ENCODE measurements at regions not wholly inside any gene's neighbourhood (a gene's known extent, or its start where the extent isn't known, plus 50 kb on each side); places are given as distances from the start of the nearest gene placed in this dataset.

- H2AFZ ChIP-seq (ENCODE audit: low read length): no peak overlapping the region
- no peaks in the 10 kb centered on the region for H3K9me2 ChIP-seq (ENCODE audit: low read depth, low read length)
- H3K4me2 ChIP-seq (ENCODE audit: low read length): no peak overlapping the region
- no peaks in the 10 kb centered on the region for H3K4me1 ChIP-seq (ENCODE audit: insufficient read depth, low read length, severe bottlenecking)
- H3K36me3 ChIP-seq (ENCODE audit: insufficient read depth, low read length): no peaks in the 10 kb centered on the region
- no peak overlapping the region for H3K27ac ChIP-seq (ENCODE audit: low read depth, low read length, poor library complexity, severe bottlenecking)
- no peaks in the 10 kb centered on the region for H3K79me2 ChIP-seq (ENCODE audit: insufficient read depth, low read length)
- H3K4me3 ChIP-seq (ENCODE audit: low read depth, low read length, poor library complexity, severe bottlenecking): no peak overlapping the region
- no peak for TF ChIP-seq EZH2 (IDR thresholded peaks at IDR 0.05; ENCODE audit: borderline replicate concordance, low read length)
- no peak for TF ChIP-seq CTCF (IDR thresholded peaks at IDR 0.05; ENCODE audit: low read length)
- no peaks in the 10 kb centered on the region for H3K9me3 ChIP-seq (ENCODE audit: low read length)
- H3F3A ChIP-seq (ENCODE audit: insufficient read depth, low read length): no peaks in the 10 kb centered on the region
- no peaks in the 10 kb centered on the region for H3K27me3 ChIP-seq (ENCODE audit: insufficient read depth, low read length)
- no peak overlapping the region for H3K9ac ChIP-seq (ENCODE audit: low read length)
- H4K20me1 ChIP-seq (ENCODE audit: insufficient read depth, low read length): no peaks in the 10 kb centered on the region
Measured at GRCh38 chr1:219669556-219669955, 56.7 kb upstream of the ZC3H11B start.

- TF ChIP-seq CTCF (IDR thresholded peaks at IDR 0.05; ENCODE audit: low read length) (no peak), EZH2 (IDR thresholded peaks at IDR 0.05; ENCODE audit: borderline replicate concordance, low read length) (no peak)
- no peak overlapping the region for H2AFZ ChIP-seq (ENCODE audit: low read length)
- H3K36me3 ChIP-seq (ENCODE audit: insufficient read depth, low read length): no peaks in the 10 kb centered on the region
- no peaks in the 10 kb centered on the region for H4K20me1 ChIP-seq (ENCODE audit: insufficient read depth, low read length)
- H3K27ac ChIP-seq (ENCODE audit: low read depth, low read length, poor library complexity, severe bottlenecking): no peak overlapping the region
- no peak overlapping the region for H3K4me3 ChIP-seq (ENCODE audit: low read depth, low read length, poor library complexity, severe bottlenecking)
- H3K9me3 ChIP-seq (ENCODE audit: low read length): no peaks in the 10 kb centered on the region
- H3K79me2 ChIP-seq (ENCODE audit: insufficient read depth, low read length): no peaks in the 10 kb centered on the region
- H3K9ac ChIP-seq (ENCODE audit: low read length): no peak overlapping the region
- no peaks in the 10 kb centered on the region for H3K4me1 ChIP-seq (ENCODE audit: insufficient read depth, low read length, severe bottlenecking)
- H3K9me2 ChIP-seq (ENCODE audit: low read depth, low read length): no peaks in the 10 kb centered on the region
- no peaks in the 10 kb centered on the region for H3F3A ChIP-seq (ENCODE audit: insufficient read depth, low read length)
- no peak overlapping the region for H3K4me2 ChIP-seq (ENCODE audit: low read length)
- no peaks in the 10 kb centered on the region for H3K27me3 ChIP-seq (ENCODE audit: insufficient read depth, low read length)
Measured at GRCh38 chr1:219669042-219669441, 56.1 kb upstream of the ZC3H11B start.

- H3K36me3 ChIP-seq (ENCODE audit: insufficient read depth, low read length): no peaks in the 10 kb centered on the region
- H3K27ac ChIP-seq (ENCODE audit: low read depth, low read length, poor library complexity, severe bottlenecking): no peak overlapping the region
- H3K4me2 ChIP-seq (ENCODE audit: low read length): no peak overlapping the region
- no peaks in the 10 kb centered on the region for H3K9me3 ChIP-seq (ENCODE audit: low read length)
- H3K4me3 ChIP-seq (ENCODE audit: low read depth, low read length, poor library complexity, severe bottlenecking): no peak overlapping the region
- no peak overlapping the region for H3K9ac ChIP-seq (ENCODE audit: low read length)
- no peaks in the 10 kb centered on the region for H3K27me3 ChIP-seq (ENCODE audit: insufficient read depth, low read length)
- no peaks in the 10 kb centered on the region for H3K79me2 ChIP-seq (ENCODE audit: insufficient read depth, low read length)
- no peaks in the 10 kb centered on the region for H3K9me2 ChIP-seq (ENCODE audit: low read depth, low read length)
- TF ChIP-seq EZH2 (IDR thresholded peaks at IDR 0.05; ENCODE audit: borderline replicate concordance, low read length) (no peak), CTCF (IDR thresholded peaks at IDR 0.05; ENCODE audit: low read length) (no peak)
- H3K4me1 ChIP-seq (ENCODE audit: insufficient read depth, low read length, severe bottlenecking): no peaks in the 10 kb centered on the region
- H2AFZ ChIP-seq (ENCODE audit: low read length): no peak overlapping the region
- no peaks in the 10 kb centered on the region for H3F3A ChIP-seq (ENCODE audit: insufficient read depth, low read length)
- no peaks in the 10 kb centered on the region for H4K20me1 ChIP-seq (ENCODE audit: insufficient read depth, low read length)
Measured at GRCh38 chr1:219668446-219668845, 55.5 kb upstream of the ZC3H11B start.

Measured in OCI-LY1 (cell line).